Stimulated activated CD4-positive, alpha-beta T cell treated with anti-CD3 and anti-CD28 coated beads, Interleukin-15, amount 100 ng/mL, for 24 hours (primary cell): ENCODE measurements at regions not wholly inside any gene's neighbourhood (a gene's known extent, or its start where the extent isn't known, plus 50 kb on each side); places are given as distances from the start of the nearest gene placed in this dataset.

Experiments
- DNase-seq: peaks from one replicate; pipeline ENCODE4 v3.0.0-alpha.2; 2020

DNA sequence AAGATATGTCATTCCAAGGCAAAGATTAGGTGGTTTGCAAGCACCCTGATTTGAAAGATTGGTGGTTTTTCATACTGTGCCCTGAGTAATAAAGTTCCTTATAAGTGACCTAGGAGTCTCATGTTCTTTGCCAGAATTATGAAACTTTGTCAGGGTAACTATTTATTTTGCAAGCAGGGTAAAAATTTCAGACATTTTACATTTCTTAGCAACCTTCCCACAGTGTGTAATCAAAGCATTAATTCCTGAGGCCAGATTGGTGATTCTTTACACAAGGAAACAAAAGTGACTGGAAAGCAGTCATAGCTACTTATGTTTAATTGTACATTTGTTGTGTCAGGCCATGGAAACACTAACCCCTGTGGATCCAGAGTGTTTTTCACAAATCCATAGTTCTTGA lies 998.0 kb upstream of the B3GALT2 start:
- DNase-seq, result no peak

- DNase-seq, result no peak
Observed at GRCh38 chr1:194181845-194182244, 995.4 kb upstream of the B3GALT2 start.

DNA sequence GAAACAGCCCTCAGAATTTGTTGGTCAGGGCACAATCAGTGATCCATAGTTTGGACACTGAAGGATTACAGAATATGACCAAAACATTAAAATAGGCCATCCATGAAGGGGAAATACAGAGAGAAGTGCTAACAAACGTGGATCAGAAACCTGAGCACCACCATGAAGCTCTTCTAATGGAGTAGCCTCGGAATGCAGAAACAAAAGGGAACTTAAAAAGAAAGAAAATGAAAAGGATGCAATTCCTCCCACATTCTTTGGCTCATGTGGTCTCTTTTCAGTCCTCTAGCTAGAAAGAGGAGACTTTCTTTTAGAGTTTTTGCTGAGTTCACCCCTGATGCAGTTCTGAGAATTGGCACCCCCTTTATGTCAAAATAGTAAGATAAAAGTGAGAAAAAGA lies 989.8 kb upstream of the B3GALT2 start:
- no peak for DNase-seq

- no peak for DNase-seq
Observed at GRCh38 chr1:194175251-194175650, 988.8 kb upstream of the B3GALT2 start.

GRCh38 chr1:194174528-194174927 lies 988.1 kb upstream of the B3GALT2 start:
- DNase-seq, result no peak

GRCh38 chr1:194171596-194171995 lies 985.2 kb upstream of the B3GALT2 start:
- no peak for DNase-seq

- no peak for DNase-seq
Observed at GRCh38 chr1:194167956-194168640, 981.7 kb upstream of the B3GALT2 start.

- DNase-seq, result no peak
Observed at GRCh38 chr1:194164755-194165154, 978.3 kb upstream of the B3GALT2 start.

DNA sequence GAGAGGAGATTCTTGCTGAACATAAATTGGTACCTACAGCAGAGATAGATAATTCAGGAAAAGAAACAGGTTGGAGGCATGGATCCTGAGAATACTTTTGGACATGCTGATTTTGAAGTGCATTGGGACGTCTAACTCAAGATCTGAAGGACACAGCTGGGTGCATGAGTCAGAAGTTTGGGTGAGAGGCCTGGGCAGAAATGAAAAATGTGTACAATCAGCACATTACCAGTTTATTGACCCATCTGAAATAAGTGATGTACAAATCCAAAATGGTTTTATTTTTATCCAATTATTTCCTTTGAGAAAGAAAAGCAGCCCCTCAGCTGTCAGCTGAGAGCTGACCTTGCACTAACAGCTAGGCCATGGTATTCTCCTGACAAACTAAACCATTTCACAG lies 975.2 kb upstream of the B3GALT2 start:
- DNase-seq, result no peak

- no peak for DNase-seq
Observed at GRCh38 chr1:194159941-194160340, 973.5 kb upstream of the B3GALT2 start.

DNA sequence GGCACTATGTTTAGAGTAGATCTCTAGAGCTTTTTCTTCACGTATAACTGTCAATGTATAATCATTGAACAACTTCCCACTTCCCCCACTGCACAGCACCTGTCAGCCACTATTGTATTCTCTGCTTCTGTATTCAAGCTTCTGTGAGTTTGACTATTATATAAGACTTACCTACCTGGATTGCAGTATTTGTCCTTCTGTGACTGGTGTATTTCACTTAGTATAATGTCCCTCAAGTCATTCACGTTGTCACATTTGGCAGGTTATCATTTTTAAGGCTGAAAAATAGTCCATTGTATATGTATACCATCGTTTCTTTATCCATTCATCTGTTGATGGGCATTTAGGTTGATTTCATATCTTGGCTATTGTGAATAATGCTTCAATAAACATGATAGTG lies 969.5 kb upstream of the B3GALT2 start:
- DNase-seq, result no peak

- DNase-seq, result no peak
Observed at GRCh38 chr1:194151056-194151455, 964.6 kb upstream of the B3GALT2 start.

GRCh38 chr1:194150242-194150641 lies 963.8 kb upstream of the B3GALT2 start:
- no peak for DNase-seq

GRCh38 chr1:194133152-194133551 lies 946.7 kb upstream of the B3GALT2 start:
- DNase-seq, result no peak

- DNase-seq, result no peak
Observed at GRCh38 chr1:194118086-194118485, 931.7 kb upstream of the B3GALT2 start.

DNA sequence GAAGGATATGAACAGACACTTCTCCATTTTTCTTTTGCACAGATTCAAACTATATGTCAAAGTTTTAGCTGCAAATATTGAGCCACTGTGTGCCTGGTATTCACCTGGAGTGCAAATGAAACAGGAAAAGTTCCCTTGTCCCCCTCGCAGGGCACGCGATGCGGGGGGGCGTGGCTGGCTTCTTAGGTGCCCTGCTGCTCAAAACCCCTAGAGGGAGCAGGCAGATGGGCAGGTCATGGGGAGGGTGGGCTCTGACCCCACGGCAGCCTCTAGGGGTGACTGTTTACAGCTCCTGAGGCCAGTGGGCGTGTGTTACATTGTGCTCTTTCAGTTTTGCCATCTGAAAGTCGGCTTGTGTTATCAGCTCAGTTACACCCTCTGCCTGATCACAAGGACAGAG lies 931.2 kb upstream of the B3GALT2 start:
- DNase-seq, result no peak

- no peak for DNase-seq
Observed at GRCh38 chr1:194114288-194114687, 927.9 kb upstream of the B3GALT2 start.

GRCh38 chr1:194105381-194105780 lies 919.0 kb upstream of the B3GALT2 start:
- no peak for DNase-seq

DNA sequence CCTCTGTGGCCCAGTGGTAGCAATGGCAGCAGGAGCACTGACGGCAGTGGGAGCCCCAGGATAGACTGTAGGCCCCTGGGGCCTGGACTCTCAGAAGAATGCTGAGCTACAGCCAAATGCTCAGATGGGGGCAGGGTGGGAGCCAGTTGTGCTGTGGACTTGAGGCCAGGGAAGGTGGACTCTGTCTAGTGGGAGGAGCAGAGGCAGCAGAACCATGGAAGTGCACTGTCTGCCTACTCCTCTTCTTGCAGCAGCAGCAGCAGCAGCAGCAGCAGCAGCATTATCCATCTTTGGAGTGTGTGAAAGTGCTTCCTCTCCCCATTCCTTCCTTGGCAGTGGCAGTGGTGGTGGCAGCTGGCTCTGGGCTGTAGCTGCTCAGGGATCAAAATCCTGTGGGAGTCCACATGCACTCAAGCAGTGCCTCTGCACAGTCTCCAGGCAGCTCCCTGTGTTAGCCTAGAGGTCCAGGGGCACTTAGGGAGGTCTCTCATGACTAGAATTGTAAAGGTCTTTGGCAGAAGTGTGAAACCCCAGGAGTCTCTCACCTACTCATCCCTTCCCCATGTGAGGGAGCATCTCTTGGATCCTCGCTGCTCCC lies 917.9 kb upstream of the B3GALT2 start:
- DNase-seq, result no peak

GRCh38 chr1:194103516-194104246 lies 917.3 kb upstream of the B3GALT2 start:
- no peak for DNase-seq

- DNase-seq, result no peak
Observed at GRCh38 chr1:194103101-194103500, 916.7 kb upstream of the B3GALT2 start.

DNA sequence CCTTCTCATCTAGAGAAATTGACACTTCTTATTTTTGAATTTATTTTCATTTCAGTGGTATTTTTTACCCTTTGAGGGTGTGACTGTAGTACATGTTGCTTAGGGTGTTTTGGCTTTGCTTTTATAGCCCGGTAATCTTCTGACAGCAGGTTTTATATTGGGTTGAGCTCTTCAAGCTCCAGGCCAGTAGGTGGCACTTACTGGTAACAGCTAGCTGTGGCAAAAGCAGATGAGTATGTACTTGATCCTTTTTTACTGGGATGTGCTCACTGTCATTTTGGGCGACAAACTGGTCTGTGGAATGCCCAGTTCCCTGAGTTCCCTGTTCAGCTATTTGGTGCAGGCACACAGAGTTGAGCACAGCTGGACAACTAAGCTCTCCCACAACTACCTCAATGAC lies 916.2 kb upstream of the B3GALT2 start:
- no peak for DNase-seq

DNA sequence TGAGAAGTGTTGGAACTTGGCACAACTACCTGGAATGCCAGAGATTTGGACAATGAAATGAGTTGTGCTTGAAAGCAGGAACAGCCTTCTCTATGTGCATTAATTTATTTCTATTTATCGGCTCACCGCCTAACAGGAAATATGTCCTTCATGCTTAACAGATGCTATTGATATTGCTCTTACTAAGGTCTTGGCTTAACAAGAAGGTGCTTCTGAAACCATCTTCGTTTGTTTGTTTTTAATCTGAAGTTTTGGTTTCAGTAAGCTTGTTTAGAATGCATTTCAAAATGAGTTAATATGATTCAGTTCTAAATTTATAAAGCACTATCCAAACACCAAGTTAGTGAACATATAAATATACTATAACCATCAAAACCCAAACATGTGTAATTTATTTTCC lies 898.3 kb upstream of the B3GALT2 start:
- DNase-seq, result no peak

- DNase-seq, result no peak
Observed at GRCh38 chr1:194081444-194081843, 895.0 kb upstream of the B3GALT2 start.
